ENCODE measurements at regions not wholly inside any gene's neighbourhood (a gene's known extent, or its start where the extent isn't known, plus 50 kb on each side); places are given as distances from the start of the nearest gene placed in this dataset.

GRCh38 chrX:16319929-16320328 lies 152.6 kb downstream of the MAGEB17 start:
- Histone ChIP-seq H3K79me2 (ENCODE audit: control insufficient read depth, insufficient read depth, low read length) (no peaks in the 10 kb centered on the region), H3K9me3 (replicated peaks; ENCODE audit: control insufficient read depth, insufficient read depth, low read depth, low read length) (no peaks in the 10 kb centered on the region), H2AFZ (ENCODE audit: low read depth, low read length) (no peak overlapping the region), H3K4me2 (ENCODE audit: insufficient read depth, low read length) (no peak overlapping the region), H3K9me1 (ENCODE audit: control insufficient read depth, insufficient read depth, low read length) (no peaks in the 10 kb centered on the region), H3K36me3 (ENCODE audit: control insufficient read depth, insufficient read depth, low read length) (no peaks in the 10 kb centered on the region), H3K4me1 (replicated peaks in 1 of 2; ENCODE audit: control insufficient read depth in 2 of 2, insufficient read depth in 2 of 2, low read length in 2 of 2) (no peaks in the 10 kb centered on the region), H3K9ac (ENCODE audit: insufficient read depth in 1 of 2, low read depth in 2 of 2, low read length in 2 of 2) (no peak overlapping the region), H3K27me3 (ENCODE audit: control insufficient read depth in 2 of 2, insufficient read depth in 2 of 2, low read length in 2 of 2) (no peaks in the 10 kb centered on the region), H3K4me3 (no peak overlapping the region), H3K27ac (ENCODE audit: extremely low read depth, low read depth, low read length) (no peak overlapping the region), H4K20me1 (replicated peaks; ENCODE audit: control insufficient read depth, insufficient read depth, low read length) (no peaks in the 10 kb centered on the region)
- FAIRE-seq (no peak), ATAC-seq (no peak), DNase-seq (ENCODE audit: extremely low read depth in 1 of 4, low spot score in 3 of 4) (no peak)
- no TSS peak for BruUV-seq (replicated peaks)
- in situ Hi-C loops (cut with MboI): no loop called here
- no peak for TF ChIP-seq XRCC4 (IDR thresholded peaks at IDR 0.05; ENCODE audit: extremely low read depth, insufficient read depth, insufficient read length)
- TF ChIP-seq NFRKB (IDR thresholded peaks at IDR 0.05; ENCODE audit: low read depth): no peak
- TF ChIP-seq REST (IDR thresholded peaks at IDR 0.05; ENCODE audit: borderline replicate concordance): no peak
- no peak for TF ChIP-seq REST (CRISPR knock-in tag; IDR thresholded peaks at IDR 0.05; ENCODE audit: low read depth)
- no peak for TF ChIP-seq FUS (optimal IDR thresholded peaks at IDR 0.05; ENCODE audit: low read depth, low read length)
- TF ChIP-seq HNRNPLL (IDR thresholded peaks at IDR 0.05; ENCODE audit: low read depth, low read length, poor library complexity, severe bottlenecking): no peak
- TF ChIP-seq ZNF561 (CRISPR knock-in tag; conservative IDR thresholded peaks at IDR 0.05): no peak
- TF ChIP-seq MEF2D (tag; conservative IDR thresholded peaks at IDR 0.05; ENCODE audit: low read depth): no peak
- TF ChIP-seq ATF6 (CRISPR knock-in tag; IDR thresholded peaks at IDR 0.05): no peak
- no peak for TF ChIP-seq MCM5 (IDR thresholded peaks at IDR 0.05; ENCODE audit: low read depth)
- no peak for TF ChIP-seq HMBOX1 (IDR thresholded peaks at IDR 0.05)
- no peak for TF ChIP-seq SMARCE1 (IDR thresholded peaks at IDR 0.05)
- TF ChIP-seq TGIF2 (CRISPR knock-in tag; IDR thresholded peaks at IDR 0.05): no peak
- no peak for TF ChIP-seq CTBP1 (IDR thresholded peaks at IDR 0.05; ENCODE audit: borderline replicate concordance)
- CTCF ChIA-PET (ENCODE audit: low intra/inter-chr PET ratio): no interaction called here
- intact Hi-C loops (cut with micrococcal nuclease): no loop called here
- POLR2A ChIA-PET: no interaction called here
- 0% methylated on average over 2 of the region's 2 CpGs for WGBS (ENCODE audit: insufficient coverage, low coverage, missing lambda C conversion rate)
